ENCODE measurements at regions not wholly inside any gene's neighbourhood (a gene's known extent, or its start where the extent isn't known, plus 50 kb on each side); places are given as distances from the start of the nearest gene placed in this dataset.

GRCh38 chr10:89076120-89076519 is 85.5 kb downstream of the FAS start:
- Histone ChIP-seq H3K9ac (replicated peaks; ENCODE audit: extremely low read depth, insufficient read depth, low read length) (no peak overlapping the region), H3K36me3 (ENCODE audit: control insufficient read depth in 2 of 2, extremely low read depth in 1 of 2, insufficient read depth in 2 of 2, low read length in 2 of 2) (no peaks in the 10 kb centered on the region), H3K9me3 (replicated peaks; ENCODE audit: control insufficient read depth, insufficient read depth, low read length) (no peaks in the 10 kb centered on the region), H3K4me1 (ENCODE audit: control insufficient read depth, extremely low read depth, insufficient read depth, low read length) (peaks cover 40% of the 10 kb centered on the region), H3K27ac (ENCODE audit: insufficient read depth, low read depth, low read length) (no peak overlapping the region), H3K79me2 (ENCODE audit: control insufficient read depth, insufficient read depth, low read length) (no peaks in the 10 kb centered on the region), H3K4me3 (replicated peaks in 1 of 3; ENCODE audit: insufficient read depth in 1 of 3, low read depth in 1 of 3, low read length in 3 of 3) (no peak overlapping the region), H3K27me3 (ENCODE audit: control insufficient read depth in 2 of 2, insufficient read depth in 2 of 2, low read length in 2 of 2) (no peaks in the 10 kb centered on the region), H3K4me2 (ENCODE audit: insufficient read depth, low read length) (no peak overlapping the region), H2AFZ (ENCODE audit: low read depth, low read length) (no peak overlapping the region), H3K9me1 (replicated peaks; ENCODE audit: control insufficient read depth, extremely low read depth, insufficient read depth, low read length) (no peaks in the 10 kb centered on the region), H4K20me1 (replicated peaks; ENCODE audit: control insufficient read depth, extremely low read depth, insufficient read depth, low read length) (no peaks in the 10 kb centered on the region)
- no peak for FAIRE-seq
- BruUV-seq (replicated peaks) = no TSS peak
- intact Hi-C loops (cut with micrococcal nuclease) = no loop called here
- ChIA-PET CTCF (interaction anchor here (1.0 to 1.1 kb wide), 2 partner anchors 132 to 559 kb away, joined by 3 to 4 read pairs; no protein-coding TSS in a partner anchor), POLR2A (no interaction called here)
- dilution Hi-C loops (cut with MboI; ENCODE audit: extremely low pct_ligation_motif_present, low sequenced_read_pairs) = no loop called here
- no peak for TF ChIP-seq FOS (IDR thresholded peaks at IDR 0.05; ENCODE audit: borderline replicate concordance, insufficient read depth, low read length)
- DNase-seq (ENCODE audit: low read depth, low spot score) = no peak

GRCh38 chr10:89075631-89076030 is 85.0 kb downstream of the FAS start:
- Histone ChIP-seq H3K79me2 (ENCODE audit: control insufficient read depth, insufficient read depth, low read length) (no peaks in the 10 kb centered on the region), H3K27me3 (ENCODE audit: control insufficient read depth in 2 of 2, insufficient read depth in 2 of 2, low read length in 2 of 2) (no peaks in the 10 kb centered on the region), H3K36me3 (ENCODE audit: control insufficient read depth in 2 of 2, extremely low read depth in 1 of 2, insufficient read depth in 2 of 2, low read length in 2 of 2) (no peaks in the 10 kb centered on the region), H3K4me2 (ENCODE audit: insufficient read depth, low read length) (no peak overlapping the region), H3K9me1 (replicated peaks; ENCODE audit: control insufficient read depth, extremely low read depth, insufficient read depth, low read length) (no peaks in the 10 kb centered on the region), H3K4me3 (replicated peaks in 1 of 3; ENCODE audit: insufficient read depth in 1 of 3, low read depth in 1 of 3, low read length in 3 of 3) (no peak overlapping the region), H4K20me1 (replicated peaks; ENCODE audit: control insufficient read depth, extremely low read depth, insufficient read depth, low read length) (no peaks in the 10 kb centered on the region), H3K9me3 (replicated peaks; ENCODE audit: control insufficient read depth, insufficient read depth, low read length) (no peaks in the 10 kb centered on the region), H2AFZ (ENCODE audit: low read depth, low read length) (no peak overlapping the region), H3K4me1 (ENCODE audit: control insufficient read depth, extremely low read depth, insufficient read depth, low read length) (peaks cover 36% of the 10 kb centered on the region), H3K27ac (ENCODE audit: insufficient read depth, low read depth, low read length) (no peak overlapping the region), H3K9ac (replicated peaks; ENCODE audit: extremely low read depth, insufficient read depth, low read length) (no peak overlapping the region)
- BruUV-seq (replicated peaks) = no TSS peak
- POLR2A ChIA-PET = no interaction called here
- CTCF ChIA-PET = interaction anchor here (1.0 kb wide), 1 partner anchor 559 kb away, joined by 3 read pairs; no protein-coding TSS in a partner anchor
- intact Hi-C loops (cut with micrococcal nuclease) = no loop called here
- no peak for TF ChIP-seq CTCF (IDR thresholded peaks at IDR 0.05; ENCODE audit: extremely low read depth in 1 of 2, insufficient read depth in 1 of 2, low read depth in 1 of 2, low read length in 2 of 2)
- no peak for TF ChIP-seq POLR2A (IDR thresholded peaks at IDR 0.05; ENCODE audit: low read depth, low read length)
- TF ChIP-seq GATA2 (IDR thresholded peaks at IDR 0.05; ENCODE audit: insufficient read depth, insufficient read length, low read depth, low read length) = no peak
- TF ChIP-seq MYC (IDR thresholded peaks at IDR 0.05; ENCODE audit: low read depth, low read length) = no peak
- no peak for TF ChIP-seq POLR2AphosphoS5 (IDR thresholded peaks at IDR 0.05; ENCODE audit: insufficient read depth, low read depth, low read length)
- no peak for TF ChIP-seq EZH2 (IDR thresholded peaks at IDR 0.05; ENCODE audit: borderline replicate concordance, low read depth, low read length, severe bottlenecking)
- FAIRE-seq (no peak), DNase-seq (ENCODE audit: low read depth, low spot score) (no peak)
- dilution Hi-C loops (cut with MboI; ENCODE audit: extremely low pct_ligation_motif_present, low sequenced_read_pairs) = no loop called here
